ENCODE measurements at regions not wholly inside any gene's neighbourhood (a gene's known extent, or its start where the extent isn't known, plus 50 kb on each side); places are given as distances from the start of the nearest gene placed in this dataset.

Small RNA genes lying in the stretch of these regions (small RNA-seq; reads per million reads assigned to genes)
- 0 reads per million in 6 experiments for gene RNU6-974P
